ENCODE measurements at regions not wholly inside any gene's neighbourhood (a gene's known extent, or its start where the extent isn't known, plus 50 kb on each side); places are given as distances from the start of the nearest gene placed in this dataset.

DNA sequence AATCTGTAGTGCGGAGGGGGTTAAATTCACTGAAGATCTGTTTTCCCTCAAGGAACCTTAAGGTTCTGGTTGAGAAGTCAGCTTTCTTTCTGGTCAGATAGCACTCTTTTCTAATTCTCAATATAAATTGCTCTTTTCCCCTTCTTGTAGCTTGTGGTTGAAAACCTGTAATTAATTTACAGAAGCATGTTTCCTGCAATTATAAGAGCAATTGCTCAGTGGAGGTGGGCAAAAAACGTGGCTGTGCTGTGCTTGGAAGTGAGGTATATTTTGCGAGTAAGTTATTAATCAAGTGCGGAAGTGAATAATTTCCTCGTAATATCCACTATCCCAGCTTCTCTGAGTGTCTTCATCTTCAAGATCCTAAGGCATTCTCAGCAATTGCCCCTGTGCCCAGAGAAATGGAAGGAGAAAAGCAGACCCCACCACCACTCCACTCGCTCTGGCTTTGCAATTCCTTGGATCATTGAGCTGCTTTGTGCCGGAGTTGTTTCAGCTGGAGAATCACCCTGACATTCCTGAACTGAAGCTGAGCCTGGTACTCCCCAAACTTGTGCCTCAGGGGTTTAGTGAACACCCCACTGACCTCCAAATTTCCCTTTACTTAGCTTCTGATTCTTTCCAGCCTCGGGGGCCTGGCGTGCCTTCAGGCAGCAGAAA is 140.6 kb downstream of the LRRC70 start:
- WGBS, 2 donors = 81 to 83% methylated on average over 9 of the region's 9 CpGs
- no peaks in the 10 kb centered on the region for H3K4me1 ChIP-seq (ENCODE audit: control insufficient read depth in 1 of 2, insufficient read depth in 2 of 2, low read length in 2 of 2)
- peaks cover 2% of the 10 kb centered on the region for H3K9me3 ChIP-seq (ENCODE audit: control insufficient read depth, low read length)
- ATAC-seq (ENCODE audit: low FRiP score) (no peak), DNase-seq (no peak)
- intact Hi-C loops (cut with DNase I) = no loop called here
- no peak overlapping the region for H3K4me3 ChIP-seq (ENCODE audit: low read length in 2 of 2)
- no peak overlapping the region for H3K27ac ChIP-seq (ENCODE audit: low read depth in 1 of 2, low read length in 2 of 2)
- no peaks in the 10 kb centered on the region for H3K36me3 ChIP-seq (ENCODE audit: control insufficient read depth in 1 of 2, insufficient read depth in 2 of 2, low read length in 1 of 2)
- H3K27me3 ChIP-seq (ENCODE audit: control insufficient read depth in 1 of 2, insufficient read depth in 2 of 2, low read length in 1 of 2) = no peaks in the 10 kb centered on the region

DNA sequence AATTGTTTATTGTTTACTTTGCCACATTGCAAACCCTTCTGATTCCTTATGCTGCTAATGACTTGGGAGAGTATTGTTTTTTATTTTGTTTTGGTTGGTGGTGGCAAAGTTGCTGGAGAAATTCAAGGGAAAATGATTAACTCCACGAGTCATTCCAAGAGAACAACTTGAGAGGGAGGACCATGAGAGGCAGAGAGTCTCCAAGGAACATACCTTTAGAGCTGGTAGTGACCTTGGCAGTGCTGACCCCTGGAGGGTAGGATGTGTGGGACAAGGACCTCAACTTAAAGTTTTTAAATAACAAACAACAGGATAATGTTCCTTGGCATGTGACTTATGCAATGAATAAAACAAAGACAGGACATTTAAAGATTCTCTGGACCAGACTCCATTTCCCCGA is 139.7 kb downstream of the LRRC70 start:
- Histone ChIP-seq H3K27ac (ENCODE audit: low read depth in 1 of 2, low read length in 2 of 2) (no peak overlapping the region), H3K9me3 (ENCODE audit: control insufficient read depth, low read length) (peaks cover 2% of the 10 kb centered on the region), H3K4me3 (ENCODE audit: low read length in 2 of 2) (no peak overlapping the region), H3K36me3 (ENCODE audit: control insufficient read depth in 1 of 2, insufficient read depth in 2 of 2, low read length in 1 of 2) (no peaks in the 10 kb centered on the region), H3K27me3 (ENCODE audit: control insufficient read depth in 1 of 2, insufficient read depth in 2 of 2, low read length in 1 of 2) (no peaks in the 10 kb centered on the region), H3K4me1 (ENCODE audit: control insufficient read depth in 1 of 2, insufficient read depth in 2 of 2, low read length in 2 of 2) (no peaks in the 10 kb centered on the region)
- 76 to 80% methylated on average over 2 of the region's 2 CpGs for WGBS, 2 donors
- no peak for ATAC-seq (ENCODE audit: low FRiP score)
- intact Hi-C loops (cut with DNase I) = no loop called here
- DNase-seq = no peak

DNA sequence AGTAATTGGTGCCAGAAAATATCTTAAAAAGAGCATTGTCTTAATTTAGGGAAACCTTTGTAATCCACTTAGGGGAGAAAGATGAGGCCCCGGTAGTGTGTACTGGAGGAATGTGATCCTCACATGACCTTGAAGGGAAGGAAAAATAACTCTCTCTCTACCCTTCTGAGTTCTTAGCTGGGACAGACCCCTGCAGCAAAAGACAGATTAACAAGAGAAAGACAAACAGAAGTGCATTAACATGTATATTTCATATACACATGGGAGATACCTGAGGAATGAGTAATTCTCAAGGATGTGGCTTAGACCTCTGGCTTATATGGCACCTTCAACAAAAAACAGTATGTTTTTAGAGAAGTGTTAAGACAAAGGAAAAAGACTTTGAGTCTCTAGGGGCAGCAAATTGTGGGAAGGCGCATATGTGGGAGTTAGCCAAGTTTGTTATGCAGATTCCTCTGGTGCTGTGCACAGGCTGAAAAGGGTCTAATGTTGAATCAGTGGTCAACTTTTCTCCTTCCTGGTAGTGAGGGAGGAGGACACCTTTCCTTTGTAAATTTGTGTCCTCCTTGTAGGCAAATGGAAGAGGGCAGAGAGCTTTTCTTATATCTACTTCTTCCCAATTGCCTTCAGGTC is 138.8 kb downstream of the LRRC70 start:
- no peak overlapping the region for H3K27ac ChIP-seq (ENCODE audit: low read depth in 1 of 2, low read length in 2 of 2)

DNA sequence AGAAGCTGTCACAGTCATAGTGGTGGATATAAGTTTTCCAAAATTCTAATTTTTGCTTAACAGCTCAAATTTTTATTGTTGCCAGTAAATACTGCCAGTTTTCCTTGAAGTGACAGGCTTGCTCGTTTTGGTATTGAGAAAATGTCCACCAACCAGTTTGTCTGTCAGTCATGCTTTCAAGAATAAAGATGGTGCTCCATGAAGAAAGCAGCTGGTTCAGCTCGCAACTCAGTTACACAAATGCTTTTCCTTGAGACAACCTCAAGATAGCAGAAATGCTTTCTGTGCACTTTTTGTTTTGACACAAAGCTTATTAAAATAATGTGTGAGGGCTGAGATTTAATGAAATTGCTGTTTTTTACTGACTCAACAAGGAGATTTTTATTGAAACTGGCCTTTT is 135.7 kb downstream of the LRRC70 start:
- no peak for DNase-seq
- Histone ChIP-seq H3K36me3 (ENCODE audit: control insufficient read depth in 1 of 2, insufficient read depth in 2 of 2, low read length in 1 of 2) (no peaks in the 10 kb centered on the region), H3K27ac (ENCODE audit: low read depth in 1 of 2, low read length in 2 of 2) (no peak overlapping the region), H3K4me1 (ENCODE audit: control insufficient read depth in 1 of 2, insufficient read depth in 2 of 2, low read length in 2 of 2) (no peaks in the 10 kb centered on the region), H3K9me3 (ENCODE audit: control insufficient read depth, low read length) (no peaks in the 10 kb centered on the region), H3K4me3 (ENCODE audit: low read length in 2 of 2) (no peak overlapping the region), H3K27me3 (ENCODE audit: control insufficient read depth in 1 of 2, insufficient read depth in 2 of 2, low read length in 1 of 2) (no peaks in the 10 kb centered on the region)
- WGBS, 2 donors = 52 to 53% methylated on average over 2 of the region's 2 CpGs
- intact Hi-C loops (cut with DNase I) = no loop called here
- no peak for ATAC-seq (ENCODE audit: low FRiP score)

More for the DNA sequence above, 138.8 kb downstream of the LRRC70 start:
- no peak overlapping the region for H3K4me3 ChIP-seq (ENCODE audit: low read length in 2 of 2)
- intact Hi-C loops (cut with DNase I) = no loop called here
- peaks cover 1% of the 10 kb centered on the region for H3K9me3 ChIP-seq (ENCODE audit: control insufficient read depth, low read length)
- no peaks in the 10 kb centered on the region for H3K4me1 ChIP-seq (ENCODE audit: control insufficient read depth in 1 of 2, insufficient read depth in 2 of 2, low read length in 2 of 2)
- ATAC-seq (ENCODE audit: low FRiP score) (no peak), DNase-seq (no peak)
- WGBS, 2 donors = 22 to 37% methylated on average over 2 of the region's 2 CpGs
- H3K36me3 ChIP-seq (ENCODE audit: control insufficient read depth in 1 of 2, insufficient read depth in 2 of 2, low read length in 1 of 2) = no peaks in the 10 kb centered on the region
- no peaks in the 10 kb centered on the region for H3K27me3 ChIP-seq (ENCODE audit: control insufficient read depth in 1 of 2, insufficient read depth in 2 of 2, low read length in 1 of 2)

DNA sequence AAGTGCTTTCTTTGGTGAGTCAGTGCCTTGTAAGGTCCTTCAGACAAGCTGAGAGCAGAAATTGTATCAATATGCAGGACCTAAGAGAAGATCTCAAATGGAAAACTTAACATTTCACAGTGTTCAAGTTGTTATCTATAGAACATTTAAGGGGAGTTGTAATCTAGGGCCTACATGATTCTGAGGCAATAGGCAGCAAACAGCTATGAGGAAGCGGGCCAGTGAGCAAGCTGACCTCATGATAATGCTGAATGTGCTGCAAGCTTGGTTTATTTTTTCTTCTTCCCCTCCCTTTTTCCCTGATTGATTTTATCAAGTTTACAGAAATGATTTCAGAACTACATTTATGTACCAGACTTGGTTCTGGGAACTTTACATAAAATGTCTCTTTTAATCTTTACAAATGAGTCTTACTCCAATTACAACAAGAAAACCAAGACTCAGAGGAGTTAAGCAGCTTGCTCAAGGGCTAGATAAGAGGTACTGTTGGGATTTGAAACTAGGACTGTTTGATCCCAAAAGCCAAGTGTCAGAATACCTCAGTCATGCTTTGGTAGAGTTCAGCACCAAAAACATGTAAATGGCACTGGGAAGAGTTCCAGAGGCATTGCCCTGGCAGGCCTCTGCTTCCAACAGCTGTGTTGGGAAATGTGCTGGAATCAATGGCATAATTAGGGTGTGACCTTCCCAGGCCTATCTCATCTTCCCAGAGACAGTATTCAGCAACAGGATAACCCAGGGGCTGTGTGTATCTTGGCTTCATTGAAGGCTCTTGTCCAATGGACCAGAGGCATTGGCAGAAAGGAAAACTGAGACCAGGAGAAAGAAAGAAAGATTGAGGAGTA is 130.1 kb downstream of the LRRC70 start:
- Histone ChIP-seq H3K4me3 (ENCODE audit: low read length in 2 of 2) (no peak overlapping the region), H3K4me1 (ENCODE audit: control insufficient read depth in 1 of 2, insufficient read depth in 2 of 2, low read length in 2 of 2) (no peaks in the 10 kb centered on the region), H3K9me3 (ENCODE audit: control insufficient read depth, low read length) (peaks cover 4% of the 10 kb centered on the region), H3K36me3 (ENCODE audit: control insufficient read depth in 1 of 2, insufficient read depth in 2 of 2, low read length in 1 of 2) (no peaks in the 10 kb centered on the region), H3K27me3 (ENCODE audit: control insufficient read depth in 1 of 2, insufficient read depth in 2 of 2, low read length in 1 of 2) (no peaks in the 10 kb centered on the region), H3K27ac (ENCODE audit: low read depth in 1 of 2, low read length in 2 of 2) (no peak overlapping the region)
- intact Hi-C loops (cut with DNase I) = no loop called here
- DNase-seq (no peak), ATAC-seq (ENCODE audit: low FRiP score) (peak; percentile 11)
- WGBS, 2 donors = 85 to 89% methylated on average over 1 of the region's 1 CpG

DNA sequence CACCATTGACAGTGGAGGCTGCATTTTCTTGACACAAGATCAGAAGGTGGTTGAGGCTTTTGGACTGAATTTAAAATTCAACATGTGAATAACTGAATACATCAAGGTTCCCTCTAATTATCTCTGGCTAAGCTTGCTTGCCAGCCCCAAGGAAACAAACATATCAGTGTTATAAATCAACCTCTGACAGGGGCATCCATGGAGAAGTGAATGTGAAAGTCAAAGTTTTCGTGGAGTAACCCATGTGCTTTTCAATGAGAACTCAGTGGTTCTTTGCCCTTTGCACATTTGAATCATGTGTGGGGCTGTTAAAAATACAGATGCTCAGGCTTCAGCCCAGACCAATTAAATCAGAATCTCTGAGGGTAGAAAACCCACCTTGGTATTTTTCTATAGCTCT is 128.9 kb downstream of the LRRC70 start:
- ATAC-seq (ENCODE audit: low FRiP score) (no peak), DNase-seq (no peak)
- no peak overlapping the region for H3K4me3 ChIP-seq (ENCODE audit: low read length in 2 of 2)
- H3K27me3 ChIP-seq (ENCODE audit: control insufficient read depth in 1 of 2, insufficient read depth in 2 of 2, low read length in 1 of 2) = no peaks in the 10 kb centered on the region
- H3K9me3 ChIP-seq (ENCODE audit: control insufficient read depth, low read length) = peaks cover 4% of the 10 kb centered on the region
- no peaks in the 10 kb centered on the region for H3K4me1 ChIP-seq (ENCODE audit: control insufficient read depth in 1 of 2, insufficient read depth in 2 of 2, low read length in 2 of 2)
- H3K27ac ChIP-seq (ENCODE audit: low read depth in 1 of 2, low read length in 2 of 2) = no peak overlapping the region
- intact Hi-C loops (cut with DNase I) = no loop called here
- H3K36me3 ChIP-seq (ENCODE audit: control insufficient read depth in 1 of 2, insufficient read depth in 2 of 2, low read length in 1 of 2) = no peaks in the 10 kb centered on the region
- WGBS, 2 donors = 68 to 69% methylated on average over 1 of the region's 1 CpG

DNA sequence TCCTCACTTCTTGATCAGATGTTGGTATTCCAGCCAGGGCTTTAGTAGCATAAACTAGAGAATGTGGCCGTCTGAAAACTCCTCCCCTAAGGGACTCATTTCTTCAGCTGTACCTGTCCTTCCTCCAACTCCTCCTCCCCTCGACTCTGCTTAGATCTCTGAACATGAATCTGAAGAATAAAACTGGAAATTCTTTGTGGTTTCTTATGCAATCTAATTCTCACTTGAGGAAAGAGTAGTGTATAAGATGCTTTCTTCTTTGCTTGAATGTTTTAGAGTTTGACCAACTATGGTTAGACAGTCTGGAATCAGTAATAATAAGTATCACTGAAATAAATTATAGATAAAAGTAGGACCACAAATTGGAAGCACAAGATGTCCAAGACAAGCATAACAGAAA is 128.5 kb downstream of the LRRC70 start:
- no peak for DNase-seq
- H3K4me1 ChIP-seq (ENCODE audit: control insufficient read depth in 1 of 2, insufficient read depth in 2 of 2, low read length in 2 of 2) = no peaks in the 10 kb centered on the region

DNA sequence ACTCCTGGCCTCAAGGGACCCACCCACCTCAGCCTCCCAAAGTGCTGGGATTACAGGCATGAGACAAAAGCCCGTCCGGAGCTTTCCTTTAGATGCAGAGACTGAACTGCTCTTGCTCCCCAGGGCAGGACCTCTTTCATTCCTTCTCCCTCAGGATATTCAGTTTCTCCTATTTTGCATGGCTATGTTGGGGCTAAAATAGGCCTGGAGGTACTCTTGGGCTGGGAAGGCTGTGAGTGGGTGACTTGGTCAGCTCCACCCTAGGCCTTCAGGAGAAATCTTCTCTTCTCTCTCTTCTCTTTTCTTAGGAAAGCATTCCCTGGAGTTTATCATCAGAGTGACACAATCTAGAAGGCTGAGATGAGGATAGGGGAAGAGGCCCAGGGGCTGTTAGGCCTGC is 126.4 kb downstream of the LRRC70 start:
- 88 to 89% methylated on average over 2 of the region's 2 CpGs for WGBS, 2 donors

More for the DNA sequence above, 128.5 kb downstream of the LRRC70 start:
- Histone ChIP-seq H3K27ac (ENCODE audit: low read depth in 1 of 2, low read length in 2 of 2) (no peak overlapping the region), H3K4me3 (ENCODE audit: low read length in 2 of 2) (no peak overlapping the region), H3K27me3 (ENCODE audit: control insufficient read depth in 1 of 2, insufficient read depth in 2 of 2, low read length in 1 of 2) (no peaks in the 10 kb centered on the region), H3K36me3 (ENCODE audit: control insufficient read depth in 1 of 2, insufficient read depth in 2 of 2, low read length in 1 of 2) (no peaks in the 10 kb centered on the region), H3K9me3 (ENCODE audit: control insufficient read depth, low read length) (peaks cover 4% of the 10 kb centered on the region)
- no peak for ATAC-seq (ENCODE audit: low FRiP score)
- whole genome bisulfite sequencing, 2 donors = 65 to 68% methylated on average over 2 of the region's 2 CpGs
- intact Hi-C loops (cut with DNase I) = no loop called here

More for the DNA sequence above, 126.4 kb downstream of the LRRC70 start:
- Histone ChIP-seq H3K4me3 (ENCODE audit: low read length in 2 of 2) (no peak overlapping the region), H3K27ac (ENCODE audit: low read depth in 1 of 2, low read length in 2 of 2) (no peak overlapping the region), H3K27me3 (ENCODE audit: control insufficient read depth in 1 of 2, insufficient read depth in 2 of 2, low read length in 1 of 2) (no peaks in the 10 kb centered on the region), H3K4me1 (ENCODE audit: control insufficient read depth in 1 of 2, insufficient read depth in 2 of 2, low read length in 2 of 2) (no peaks in the 10 kb centered on the region), H3K9me3 (ENCODE audit: control insufficient read depth, low read length) (peaks cover 4% of the 10 kb centered on the region), H3K36me3 (ENCODE audit: control insufficient read depth in 1 of 2, insufficient read depth in 2 of 2, low read length in 1 of 2) (no peaks in the 10 kb centered on the region)
- ATAC-seq (ENCODE audit: low FRiP score) = no peak
- intact Hi-C loops (cut with DNase I) = no loop called here
- no peak for DNase-seq

Data from aorta (tissue), 5 donors.